Smooth muscle cell (in vitro differentiated cells): ENCODE measurements at regions not wholly inside any gene's neighbourhood (a gene's known extent, or its start where the extent isn't known, plus 50 kb on each side); places are given as distances from the start of the nearest gene placed in this dataset.
"Not testable (repeated sequence)": the region's sequence is repeated elsewhere in the genome, so short reads cannot be mapped to it uniquely, and the experiment has no call there.

Experiments used
- DNase-seq: peaks from one replicate; lab custom pipeline; 2025; ENCODE audit not compliant: unreplicated experiment; lab: John Stamatoyannopoulos, UW
- H2AFZ ChIP-seq: fragments of 200-600 bp; sonication (generic); 2 replicates; pipeline ENCODE4 v1.6.0; 2016; ENCODE audit warnings: antibody characterized with exemption, low read depth, mild to moderate bottlenecking
- H3F3A ChIP-seq: fragments of 200-600 bp; sonication (generic); 2 replicates; pipeline ENCODE4 v1.6.0; 2017; ENCODE audit warnings: antibody characterized with exemption, low read depth
- H3K27ac ChIP-seq: fragments of 200-600 bp; sonication (generic); 2 replicates; pipeline ENCODE4 v1.5.1; 2016; ENCODE audit warnings: low read depth, mild to moderate bottlenecking
- H3K27me3 ChIP-seq: fragments of 200-600 bp; sonication (generic); 2 replicates; pipeline ENCODE4 v1.6.1; 2016; ENCODE audit warnings: low read depth, mild to moderate bottlenecking
- H3K36me3 ChIP-seq: fragments of 200-600 bp; sonication (generic); 2 replicates; pipeline ENCODE4 v1.5.1; 2016; ENCODE audit warnings: low read depth
- H3K4me1 ChIP-seq: fragments of 200-600 bp; sonication (generic); 2 replicates; pipeline ENCODE4 v1.5.1; 2016; ENCODE audit warnings: low read depth
- H3K4me2 ChIP-seq: fragments of 200-600 bp; sonication (generic); 2 replicates; pipeline ENCODE4 v1.6.0; 2016; ENCODE audit warnings: mild to moderate bottlenecking
- H3K4me3 ChIP-seq: fragments of 200-600 bp; sonication (generic); 2 replicates; pipeline ENCODE4 v1.5.1; 2016; ENCODE audit warnings: mild to moderate bottlenecking
- H3K79me2 ChIP-seq: fragments of 200-600 bp; sonication (generic); 2 replicates; pipeline ENCODE4 v1.6.0; 2016; ENCODE audit warnings: low read depth, mild to moderate bottlenecking
- H3K9ac ChIP-seq: fragments of 200-600 bp; sonication (generic); 2 replicates; pipeline ENCODE4 v1.6.0; 2016; ENCODE audit warnings: low read depth
- H3K9me3 ChIP-seq: fragments of 200-600 bp; sonication (generic); replicated peaks from 2 replicates; pipeline ENCODE4 v1.5.1; 2016; ENCODE audit warnings: low read depth
- H4K20me1 ChIP-seq: fragments of 200-600 bp; sonication (generic); 2 replicates; pipeline ENCODE4 v1.6.0; 2016; ENCODE audit warnings: low read depth
- CTCF ChIP-seq: fragments of 200-600 bp; sonication (generic); IDR thresholded peaks from 2 replicates; pipeline ENCODE4 v1.5.1; 2017; ENCODE audit warnings: borderline replicate concordance, mild to moderate bottlenecking, antibody characterized with exemption; ENCODE audit not compliant: insufficient read depth, poor library complexity, severe bottlenecking
- WGBS: methylation state at CpG from one replicate; pipeline ENCODE4 v1.1.7; 2016; ENCODE audit warnings: low lambda C conversion rate; 5-methylcytosine and 5-hydroxymethylcytosine counted together

- Histone ChIP-seq H3K9me3 (no peaks in the 10 kb centered on the region), H3K9ac (no peak overlapping the region), H3K4me1 (no peaks in the 10 kb centered on the region), H3F3A (no peaks in the 10 kb centered on the region), H3K27ac (no peak overlapping the region), H3K79me2 (no peaks in the 10 kb centered on the region), H4K20me1 (no peaks in the 10 kb centered on the region), H2AFZ (no peak overlapping the region), H3K36me3 (no peaks in the 10 kb centered on the region), H3K4me3 (no peak overlapping the region), H3K27me3 (no peaks in the 10 kb centered on the region), H3K4me2 (no peak overlapping the region)
- TF ChIP-seq CTCF: no peak
- DNase-seq: no peak
- 92% methylated on average over 2 of the region's 2 CpGs for WGBS
Observed at GRCh38 chr14:59046746-59047145, 141.7 kb upstream of the DAAM1 start.

DNA sequence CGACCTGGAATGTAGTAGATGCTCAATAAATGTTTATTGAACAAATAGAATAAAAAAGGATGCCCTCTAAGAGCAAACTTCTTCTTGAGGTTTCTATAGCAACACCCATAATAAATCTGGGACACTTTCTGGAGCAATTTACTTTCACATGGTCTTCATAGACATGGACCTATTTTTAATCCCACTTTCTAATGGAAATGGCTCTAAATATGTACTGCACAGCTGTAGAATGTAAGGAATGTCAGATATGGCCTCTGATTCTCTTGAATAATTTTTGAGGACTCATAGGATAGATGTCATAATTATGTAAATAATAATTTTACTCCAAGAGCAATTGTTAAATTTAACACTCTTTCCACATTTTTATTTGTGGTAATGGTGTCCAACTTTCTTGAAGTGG is 133.5 kb upstream of the DAAM1 start:
- no peaks in the 10 kb centered on the region for H3K27me3 ChIP-seq
- WGBS: 73% methylated on average over 1 of the region's 1 CpG
- H3K27ac ChIP-seq: no peak overlapping the region
- no peak overlapping the region for H3K4me2 ChIP-seq
- no peak overlapping the region for H3K9ac ChIP-seq
- no peaks in the 10 kb centered on the region for H3K4me1 ChIP-seq
- no peaks in the 10 kb centered on the region for H3K9me3 ChIP-seq
- no peaks in the 10 kb centered on the region for H3K36me3 ChIP-seq
- no peaks in the 10 kb centered on the region for H3F3A ChIP-seq
- DNase-seq: no peak
- H3K4me3 ChIP-seq: no peak overlapping the region
- no peak overlapping the region for H2AFZ ChIP-seq
- no peaks in the 10 kb centered on the region for H4K20me1 ChIP-seq
- no peak for TF ChIP-seq CTCF
- no peaks in the 10 kb centered on the region for H3K79me2 ChIP-seq

- Histone ChIP-seq H3K27me3 (no peaks in the 10 kb centered on the region), H2AFZ (no peak overlapping the region), H3K9me3 (no peaks in the 10 kb centered on the region), H3K27ac (no peak overlapping the region), H3K4me2 (no peak overlapping the region), H3K79me2 (no peaks in the 10 kb centered on the region), H3K36me3 (no peaks in the 10 kb centered on the region), H4K20me1 (no peaks in the 10 kb centered on the region), H3K4me1 (no peaks in the 10 kb centered on the region), H3K9ac (no peak overlapping the region), H3K4me3 (no peak overlapping the region), H3F3A (no peaks in the 10 kb centered on the region)
- peak; percentile 89 for TF ChIP-seq CTCF
- DNase-seq: no peak
Observed at GRCh38 chr14:59055439-59056045, 132.9 kb upstream of the DAAM1 start.

DNA sequence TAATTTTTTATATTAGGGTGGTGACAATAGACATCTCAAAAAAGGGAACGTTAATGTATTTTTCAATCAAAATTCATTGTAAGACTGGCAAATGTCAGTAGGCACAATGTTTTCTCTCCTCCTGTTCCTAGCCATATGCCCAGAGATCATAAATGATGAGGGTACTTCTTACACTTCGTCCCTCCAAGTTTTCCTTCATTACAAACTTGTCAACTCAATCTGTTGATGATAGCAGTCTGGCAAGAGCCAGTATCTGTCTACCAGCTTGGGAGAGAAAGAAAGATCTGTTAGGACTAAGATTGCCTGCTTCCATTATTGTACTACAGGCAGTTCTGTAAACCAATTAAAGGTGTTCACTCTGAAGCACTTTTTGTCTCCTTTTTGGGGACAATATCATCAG is 130.9 kb upstream of the DAAM1 start:
- Histone ChIP-seq H3K27me3 (no peaks in the 10 kb centered on the region), H3K4me2 (no peak overlapping the region), H2AFZ (no peak overlapping the region), H4K20me1 (no peaks in the 10 kb centered on the region), H3K27ac (no peak overlapping the region), H3K4me3 (no peak overlapping the region), H3K36me3 (no peaks in the 10 kb centered on the region), H3K79me2 (no peaks in the 10 kb centered on the region), H3F3A (no peaks in the 10 kb centered on the region), H3K4me1 (no peaks in the 10 kb centered on the region), H3K9me3 (no peaks in the 10 kb centered on the region), H3K9ac (no peak overlapping the region)
- TF ChIP-seq CTCF: no peak
- 86% methylated on average over 2 of the region's 2 CpGs for WGBS
- DNase-seq: no peak

DNA sequence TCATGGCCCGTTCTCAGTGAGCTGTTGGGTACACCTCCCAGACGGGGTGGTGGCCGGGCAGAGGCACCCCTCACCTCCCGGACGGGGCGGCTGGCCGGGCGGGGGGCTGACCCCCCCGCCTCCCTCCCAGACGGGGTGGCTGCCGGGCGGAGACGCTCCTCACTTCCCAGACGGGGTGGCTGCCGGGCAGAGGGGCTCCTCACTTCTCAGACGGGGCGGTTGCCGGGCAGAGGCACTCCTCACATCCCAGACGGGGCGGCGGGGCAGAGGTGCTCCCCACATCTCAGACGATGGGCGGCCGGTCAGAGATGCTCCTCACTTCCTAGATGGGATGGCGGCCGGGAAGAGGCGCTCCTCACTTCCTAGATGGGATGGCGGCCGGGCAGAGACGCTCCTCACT is 129.7 kb upstream of the DAAM1 start:
- H3K4me1 ChIP-seq, H2AFZ ChIP-seq, H3K79me2 ChIP-seq, H3F3A ChIP-seq, H3K36me3 ChIP-seq, H3K27ac ChIP-seq, DNase-seq, H4K20me1 ChIP-seq, H3K27me3 ChIP-seq, H3K9me3 ChIP-seq, H3K4me3 ChIP-seq, H3K9ac ChIP-seq, H3K4me2 ChIP-seq: not testable (repeated sequence)
- 96% methylated on average over 19 of the region's 30 CpGs for WGBS
